NCI-H2196 (cell line): ENCODE measurements at regions not wholly inside any gene's neighbourhood (a gene's known extent, or its start where the extent isn't known, plus 50 kb on each side); places are given as distances from the start of the nearest gene placed in this dataset.
"Not testable (repeated sequence)": the region's sequence is repeated elsewhere in the genome, so short reads cannot be mapped to it uniquely, and the experiment has no call there.

Experiments
- DNase-seq: peaks from one replicate; lab custom pipeline; 2025; ENCODE audit not compliant: unreplicated experiment; lab: John Stamatoyannopoulos, UW

DNA sequence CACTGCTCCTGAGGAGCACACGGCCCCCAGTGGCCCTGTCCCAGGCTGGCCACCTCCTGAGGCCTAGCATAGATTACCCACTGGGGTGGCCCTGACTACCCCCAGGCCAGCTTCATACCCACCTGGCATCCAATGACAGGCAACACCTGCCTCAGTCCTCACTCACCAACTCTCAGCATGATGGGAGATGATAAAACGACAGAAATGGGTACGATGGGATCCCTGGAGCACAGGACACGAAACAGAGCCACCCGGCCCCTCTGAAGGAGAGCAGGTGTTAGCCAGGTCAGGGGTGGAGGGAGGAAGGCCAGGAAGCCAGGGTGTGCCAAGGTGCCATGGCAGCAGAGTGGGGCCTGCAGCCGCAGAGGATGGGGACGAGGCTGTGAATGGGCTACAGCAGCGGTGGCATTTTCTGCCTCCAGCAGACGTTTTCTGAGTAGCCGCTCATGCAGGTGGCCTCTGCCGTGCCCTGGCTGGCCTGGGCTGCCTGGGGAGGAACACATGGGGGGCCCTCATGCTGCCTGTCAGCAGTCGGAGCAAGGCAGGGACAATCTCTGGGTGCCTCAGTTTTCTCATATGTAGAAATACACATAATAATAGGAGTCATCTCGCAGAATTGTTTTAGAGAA is 50.2 kb upstream of the FGF3 start:
- DNase-seq: no peak

DNA sequence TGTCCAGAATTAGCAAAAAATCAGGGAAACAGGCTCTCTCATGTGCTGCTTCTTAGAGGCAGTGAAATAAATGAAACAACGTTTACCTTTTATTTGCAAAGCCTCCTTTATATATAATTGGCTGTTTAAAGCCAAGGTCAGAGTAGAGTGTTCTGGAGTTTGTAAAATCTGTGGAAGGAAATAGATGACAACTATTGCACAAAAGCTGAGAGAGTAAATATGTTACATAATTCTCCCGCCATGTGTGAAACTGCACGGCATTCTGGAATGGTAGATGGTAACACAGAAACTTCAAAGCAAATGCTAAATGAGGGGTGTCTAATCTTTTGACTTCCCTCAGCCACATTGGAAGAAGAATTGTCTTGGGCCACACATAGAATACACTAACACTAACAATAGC is 51.5 kb upstream of the FGF3 start:
- DNase-seq: no peak

DNA sequence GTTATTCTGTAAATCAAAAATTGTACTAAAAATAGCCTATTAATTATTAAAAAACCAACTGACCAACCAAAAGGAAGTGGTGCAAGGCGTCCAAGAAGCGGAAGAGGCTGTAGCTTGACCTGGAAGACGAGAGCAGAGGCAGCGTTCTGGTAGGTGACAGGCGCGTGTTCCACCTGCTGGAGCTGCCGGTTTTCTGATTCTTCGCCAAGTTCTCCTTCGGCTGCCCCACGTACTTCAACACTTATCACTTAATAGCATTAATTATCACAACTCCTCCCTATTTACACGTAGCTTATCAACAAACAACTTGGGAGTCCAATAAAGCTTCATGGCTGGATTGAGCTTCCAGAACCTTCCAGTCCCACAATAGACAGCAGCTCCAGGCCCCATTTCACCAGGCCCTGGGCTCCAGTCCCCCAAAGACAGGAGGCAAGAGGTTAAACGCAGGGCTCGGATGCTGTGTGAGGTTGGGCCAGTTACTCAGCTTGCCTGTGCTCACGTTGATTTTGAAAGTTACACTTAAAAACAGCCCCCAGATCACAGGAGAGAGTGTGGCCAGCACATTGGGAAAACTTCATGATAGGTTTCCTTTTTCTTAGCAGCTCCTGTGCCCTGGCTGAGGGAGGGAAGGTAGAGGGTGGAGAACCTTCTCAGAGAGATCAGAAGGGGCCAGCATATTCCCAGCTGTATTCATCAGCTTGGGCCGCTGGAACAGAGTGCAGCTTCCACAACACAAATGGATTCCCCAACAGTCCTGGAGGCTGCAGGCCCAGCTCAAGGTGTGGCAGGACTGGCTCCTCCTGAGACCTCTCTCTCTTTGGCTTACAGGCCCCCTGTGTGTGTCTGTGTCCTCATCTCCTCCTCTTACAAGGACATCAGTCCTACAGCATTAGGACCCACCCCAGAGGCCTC is 54.2 kb upstream of the FGF3 start:
- DNase-seq: no peak

DNA sequence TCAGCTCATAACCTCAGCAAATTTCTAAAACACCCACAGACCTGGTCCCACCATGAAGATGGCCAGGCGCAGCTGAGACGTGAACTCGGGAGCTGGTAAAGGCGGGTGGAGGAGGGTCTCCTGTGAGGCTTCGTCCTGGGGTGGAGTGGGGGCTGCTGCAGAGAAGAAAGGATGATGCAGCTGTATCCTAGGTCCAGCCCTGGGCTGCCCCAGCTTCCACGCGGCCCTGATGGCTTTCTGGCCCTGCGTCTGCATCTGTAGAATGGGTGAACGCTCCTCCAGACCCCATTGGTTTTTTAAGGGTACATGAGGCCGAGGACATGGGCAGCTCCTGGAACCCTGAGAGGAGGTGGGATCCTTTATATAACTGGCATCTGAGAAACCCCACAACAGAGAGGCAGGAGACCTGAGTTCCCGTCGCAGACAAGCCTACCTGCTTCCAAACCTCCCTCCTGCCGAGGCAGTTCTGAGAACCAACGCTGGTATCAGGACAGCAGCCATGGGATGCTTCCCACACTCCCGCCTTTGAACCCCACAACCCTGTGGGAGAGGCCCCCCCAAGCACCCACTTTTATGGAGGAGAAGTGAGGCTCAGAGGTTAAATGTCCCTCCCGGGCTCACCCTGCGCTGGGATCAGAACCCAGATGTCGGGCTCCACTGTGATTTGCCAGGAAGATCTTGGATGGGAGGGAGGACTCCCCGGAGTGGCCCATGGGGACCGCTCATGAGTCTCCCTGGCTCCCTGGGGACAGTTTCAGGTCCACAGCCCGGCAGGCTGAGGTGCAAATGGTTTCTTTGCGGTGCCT is 55.2 kb upstream of the FGF3 start:
- no peak for DNase-seq

GRCh38 chr11:69874984-69875624 is 55.9 kb upstream of the FGF3 start:
- DNase-seq: no peak

- no peak for DNase-seq
Observed at GRCh38 chr11:69876013-69876412, 56.8 kb upstream of the FGF3 start.

- no peak for DNase-seq
Observed at GRCh38 chr11:69877235-69877634, 58.0 kb upstream of the FGF3 start.

GRCh38 chr11:69877704-69878103 is 58.5 kb upstream of the FGF3 start:
- not testable (repeated sequence) for DNase-seq

GRCh38 chr11:69878144-69878883 is 59.1 kb upstream of the FGF3 start:
- no peak for DNase-seq

GRCh38 chr11:69878927-69879728 is 59.9 kb upstream of the FGF3 start:
- DNase-seq: no peak

GRCh38 chr11:69879729-69880005 is 60.5 kb upstream of the FGF3 start:
- no peak for DNase-seq

DNA sequence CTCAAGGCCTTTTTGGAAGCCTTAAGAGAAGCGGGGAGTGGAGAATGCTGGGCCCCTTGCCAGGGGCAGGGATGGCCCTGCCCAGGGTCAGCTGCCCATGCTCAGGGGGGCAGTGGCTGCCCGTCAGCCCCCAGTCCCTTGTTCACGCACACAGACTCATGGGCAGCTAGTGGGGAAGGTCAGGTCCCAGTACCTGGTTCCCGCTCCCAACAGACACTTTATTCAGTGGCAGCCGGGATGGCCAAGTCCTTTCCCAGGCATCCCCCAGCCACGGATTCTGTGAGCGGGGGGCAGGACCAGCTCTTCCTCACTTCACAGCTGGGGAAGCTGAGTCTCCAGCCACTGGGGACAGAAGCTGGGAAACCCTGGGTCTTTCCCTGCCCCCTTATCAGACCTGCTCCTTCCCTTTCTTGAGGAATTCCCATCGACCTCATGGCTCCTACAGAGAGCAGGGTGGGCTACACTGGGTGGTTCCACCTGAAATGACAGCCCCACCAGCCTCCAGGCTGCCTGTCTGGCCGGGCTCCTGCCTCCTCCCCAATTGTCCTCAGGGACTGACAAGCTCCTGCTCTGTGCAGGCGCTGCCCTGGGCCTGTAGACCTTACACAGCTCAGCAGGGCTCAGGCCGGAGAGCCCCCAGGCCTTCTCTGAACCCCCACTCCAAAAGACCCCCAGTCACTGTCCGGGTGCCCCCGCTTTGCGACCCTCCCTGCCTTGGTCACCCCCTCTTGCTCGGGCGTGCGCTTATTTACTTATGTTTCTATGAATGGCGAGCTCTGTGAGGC is 61.0 kb upstream of the FGF3 start:
- DNase-seq: no peak

- DNase-seq: no peak
Observed at GRCh38 chr11:69880826-69881445, 61.7 kb upstream of the FGF3 start.

GRCh38 chr11:69881467-69882269 is 62.5 kb upstream of the FGF3 start:
- no peak for DNase-seq

DNA sequence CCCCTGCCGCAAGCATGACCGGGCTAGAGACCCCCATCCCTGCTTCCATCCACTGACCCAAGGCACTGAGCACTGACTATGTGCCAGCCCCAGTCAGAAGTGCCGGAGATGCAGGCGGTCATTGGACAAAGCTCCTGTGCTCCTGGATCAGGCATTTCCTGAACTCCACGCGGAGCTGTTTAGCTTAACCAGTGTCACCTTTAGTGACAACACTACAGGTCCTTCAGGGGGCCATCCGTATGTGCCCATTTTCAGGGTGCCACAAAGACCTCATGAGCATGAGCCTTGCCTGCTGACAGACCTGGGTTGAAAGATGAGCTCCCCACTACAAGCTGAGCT is 63.0 kb upstream of the FGF3 start:
- no peak for DNase-seq

GRCh38 chr11:69883292-69884255 is 64.4 kb upstream of the FGF3 start:
- DNase-seq: no peak

- DNase-seq: no peak
Observed at GRCh38 chr11:69884286-69884685, 65.1 kb upstream of the FGF3 start.
